HUES6 (cell line): ENCODE measurements at regions not wholly inside any gene's neighbourhood (a gene's known extent, or its start where the extent isn't known, plus 50 kb on each side); places are given as distances from the start of the nearest gene placed in this dataset.
"Not testable (repeated sequence)": the region's sequence is repeated elsewhere in the genome, so short reads cannot be mapped to it uniquely, and the experiment has no call there.

Experiments used
- H3K27ac ChIP-seq: 2 replicates; pipeline ENCODE4 v1.7.0; 2013; ENCODE audit warnings: low read depth, mild to moderate bottlenecking, low read length, inconsistent platforms
- H3K27me3 ChIP-seq: 2 replicates; pipeline ENCODE4 v1.6.1; 2013; ENCODE audit warnings: low read length; ENCODE audit not compliant: control insufficient read depth, insufficient read depth
- H3K36me3 ChIP-seq: 2 replicates; pipeline ENCODE4 v1.6.1; 2013; ENCODE audit warnings: low read length; ENCODE audit not compliant: control insufficient read depth, insufficient read depth
- H3K4me1 ChIP-seq: 2 replicates; pipeline ENCODE4 v1.6.1; 2013; ENCODE audit warnings: low read length; ENCODE audit not compliant: control insufficient read depth, insufficient read depth
- H3K4me3 ChIP-seq: 2 replicates; pipeline ENCODE4 v1.5.1; 2013; ENCODE audit warnings: low read depth, low read length
- H3K9ac ChIP-seq: one replicate; pipeline ENCODE4 v1.6.1; 2013; ENCODE audit warnings: mild to moderate bottlenecking, low read length
- H3K9me3 ChIP-seq: 2 replicates; pipeline ENCODE4 v1.6.1; 2013; ENCODE audit warnings: low read depth, low read length; ENCODE audit not compliant: control insufficient read depth, insufficient read depth

GRCh38 chr3:20657560-20657959 is 471.6 kb upstream of the SGO1 start:
- no peak overlapping the region for H3K27ac ChIP-seq
- no peaks in the 10 kb centered on the region for H3K4me1 ChIP-seq
- no peak overlapping the region for H3K4me3 ChIP-seq
- H3K9ac ChIP-seq = no peak overlapping the region
- no peaks in the 10 kb centered on the region for H3K36me3 ChIP-seq
- H3K27me3 ChIP-seq = no peaks in the 10 kb centered on the region
- no peaks in the 10 kb centered on the region for H3K9me3 ChIP-seq

GRCh38 chr3:20652231-20652986 is 466.4 kb upstream of the SGO1 start:
- H3K9me3 ChIP-seq = no peaks in the 10 kb centered on the region
- H3K27me3 ChIP-seq = no peaks in the 10 kb centered on the region
- H3K4me1 ChIP-seq = no peaks in the 10 kb centered on the region
- no peak overlapping the region for H3K27ac ChIP-seq
- no peak overlapping the region for H3K4me3 ChIP-seq
- no peaks in the 10 kb centered on the region for H3K36me3 ChIP-seq
- H3K9ac ChIP-seq = no peak overlapping the region

- H3K27me3 ChIP-seq = no peaks in the 10 kb centered on the region
- no peak overlapping the region for H3K27ac ChIP-seq
- no peak overlapping the region for H3K4me3 ChIP-seq
- no peaks in the 10 kb centered on the region for H3K9me3 ChIP-seq
- no peaks in the 10 kb centered on the region for H3K36me3 ChIP-seq
- H3K9ac ChIP-seq = no peak overlapping the region
- H3K4me1 ChIP-seq = no peaks in the 10 kb centered on the region
Measured at GRCh38 chr3:20648921-20649381, 462.9 kb upstream of the SGO1 start.

GRCh38 chr3:20648294-20648693 is 462.3 kb upstream of the SGO1 start:
- Histone ChIP-seq H3K4me1 (no peaks in the 10 kb centered on the region), H3K9ac (no peak overlapping the region), H3K4me3 (no peak overlapping the region), H3K36me3 (no peaks in the 10 kb centered on the region), H3K27me3 (no peaks in the 10 kb centered on the region), H3K9me3 (no peaks in the 10 kb centered on the region), H3K27ac (no peak overlapping the region)

DNA sequence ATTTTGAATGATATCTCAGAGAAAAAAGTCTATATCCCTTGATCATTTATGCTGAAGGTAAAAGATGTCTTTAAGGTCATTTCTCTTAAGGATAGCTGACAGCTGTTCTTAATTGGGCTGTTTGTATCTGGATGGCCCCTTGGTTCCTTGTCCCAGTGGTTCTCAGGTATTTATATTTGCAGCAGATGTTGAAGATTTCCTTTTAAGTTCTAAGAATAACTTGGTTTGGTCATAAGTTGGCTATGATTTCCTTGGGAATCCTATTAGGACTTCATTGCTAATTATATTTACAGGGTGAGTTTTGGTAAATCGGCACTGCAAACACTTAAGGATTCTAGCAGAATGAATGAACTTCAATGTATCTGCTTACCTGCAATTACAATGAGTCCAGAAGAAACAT is 460.4 kb upstream of the SGO1 start:
- Histone ChIP-seq H3K27me3 (no peaks in the 10 kb centered on the region), H3K36me3 (no peaks in the 10 kb centered on the region), H3K9me3 (no peaks in the 10 kb centered on the region), H3K4me3 (no peak overlapping the region), H3K27ac (no peak overlapping the region), H3K9ac (no peak overlapping the region), H3K4me1 (no peaks in the 10 kb centered on the region)

DNA sequence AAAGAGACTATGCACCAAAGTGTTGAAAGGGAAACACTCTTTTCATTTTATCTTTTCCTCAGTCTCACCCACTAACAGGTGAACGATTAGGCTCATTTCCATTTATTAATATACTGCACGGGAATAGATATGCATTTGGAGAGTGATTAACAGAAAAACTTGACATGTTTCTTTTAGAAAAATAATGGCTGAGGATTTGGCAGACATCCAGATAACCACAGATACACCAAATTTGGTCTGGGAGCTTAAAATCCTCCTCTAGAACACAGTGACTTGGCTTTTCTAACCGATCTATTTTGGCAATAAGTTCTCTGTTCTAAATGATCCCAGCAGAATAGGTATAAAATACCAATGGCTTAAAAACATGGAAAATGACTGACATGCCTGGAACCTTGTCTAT is 459.3 kb upstream of the SGO1 start:
- H3K4me1 ChIP-seq = no peaks in the 10 kb centered on the region
- no peaks in the 10 kb centered on the region for H3K36me3 ChIP-seq
- no peaks in the 10 kb centered on the region for H3K27me3 ChIP-seq
- no peak overlapping the region for H3K27ac ChIP-seq
- H3K4me3 ChIP-seq = no peak overlapping the region
- no peak overlapping the region for H3K9ac ChIP-seq
- no peaks in the 10 kb centered on the region for H3K9me3 ChIP-seq

DNA sequence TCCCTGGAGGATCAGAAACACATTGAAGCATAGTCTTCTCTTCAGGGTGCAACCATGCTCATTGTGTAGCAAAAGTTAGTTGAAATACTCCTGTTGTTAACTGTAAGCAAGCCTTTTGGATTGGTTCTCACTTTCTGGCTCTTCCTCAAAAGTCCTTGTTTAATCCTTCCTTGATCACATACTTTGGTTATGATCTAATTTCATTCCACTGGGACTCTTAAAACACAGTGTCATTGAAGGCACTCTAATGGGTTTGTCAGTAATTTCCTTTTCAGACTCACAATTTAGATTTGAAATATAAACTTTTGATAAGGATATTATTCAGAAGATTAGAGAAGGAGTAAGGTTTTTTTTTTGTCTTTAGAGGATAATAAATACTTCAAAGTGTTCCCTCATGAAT is 451.7 kb upstream of the SGO1 start:
- Histone ChIP-seq H3K9me3 (no peaks in the 10 kb centered on the region), H3K27ac (no peak overlapping the region), H3K4me1 (no peaks in the 10 kb centered on the region), H3K27me3 (no peaks in the 10 kb centered on the region), H3K4me3 (no peak overlapping the region), H3K36me3 (no peaks in the 10 kb centered on the region), H3K9ac (no peak overlapping the region)

- 0 out of 2 replicates have a peak, but pooled peaks cover 3% of the 10 kb centered on the region for H3K9me3 ChIP-seq
- no peaks in the 10 kb centered on the region for H3K36me3 ChIP-seq
- H3K27me3 ChIP-seq = no peaks in the 10 kb centered on the region
- H3K4me1 ChIP-seq = no peaks in the 10 kb centered on the region
- H3K27ac ChIP-seq = no peak overlapping the region
- H3K4me3 ChIP-seq = no peak overlapping the region
- H3K9ac ChIP-seq = no peak overlapping the region
Measured at GRCh38 chr3:20622304-20622703, 436.3 kb upstream of the SGO1 start.

- not testable (repeated sequence) for H3K27me3 ChIP-seq, H3K36me3 ChIP-seq, H3K4me3 ChIP-seq
Measured at GRCh38 chr3:20618621-20619020, 432.6 kb upstream of the SGO1 start.

DNA sequence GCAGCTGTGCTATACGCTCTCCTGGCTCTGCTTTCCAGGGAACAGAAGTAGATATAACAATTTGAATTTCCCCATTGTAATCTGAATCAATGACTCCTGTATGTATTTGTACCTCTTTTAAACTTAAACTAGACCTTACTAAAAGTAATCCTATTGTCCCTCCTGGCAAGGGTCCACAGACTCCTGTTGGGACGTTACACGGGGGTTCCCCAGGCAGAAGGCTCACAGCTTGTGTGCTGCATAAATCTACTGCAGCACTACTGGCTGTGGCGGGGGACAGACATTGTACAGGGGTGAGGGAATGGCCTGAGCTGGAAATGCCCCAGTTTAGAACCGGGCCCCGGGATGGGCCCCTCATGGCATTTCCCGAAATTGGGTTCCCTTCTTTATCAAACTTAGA is 432.2 kb upstream of the SGO1 start:
- not testable (repeated sequence) for H3K36me3 ChIP-seq, H3K9ac ChIP-seq, H3K27me3 ChIP-seq, H3K4me3 ChIP-seq, H3K4me1 ChIP-seq, H3K27ac ChIP-seq
- H3K9me3 ChIP-seq = peaks cover 20% of the 10 kb centered on the region

More at GRCh38 chr3:20618621-20619020, 432.6 kb upstream of the SGO1 start:
- peaks cover 17% of the 10 kb centered on the region; the same call in 1 of the 2 replicates for H3K9me3 ChIP-seq
- H3K4me1 ChIP-seq, H3K9ac ChIP-seq, H3K27ac ChIP-seq: not testable (repeated sequence)

- H3K27me3 ChIP-seq, H3K4me1 ChIP-seq, H3K27ac ChIP-seq, H3K9ac ChIP-seq, H3K36me3 ChIP-seq, H3K4me3 ChIP-seq: not testable (repeated sequence)
- H3K9me3 ChIP-seq = peaks cover 25% of the 10 kb centered on the region
Measured at GRCh38 chr3:20615982-20616381, 430.0 kb upstream of the SGO1 start.
